K562 (cell line): ENCODE measurements at regions not wholly inside any gene's neighbourhood (a gene's known extent, or its start where the extent isn't known, plus 50 kb on each side); places are given as distances from the start of the nearest gene placed in this dataset.

ENCODE experiments used
- ATAC-seq: fragments of 200-7000 bp; cut with Tn5 transposase; 3 replicates; pipeline ENCODE4 v1.9.1; 2020; ENCODE audit warnings: moderate library complexity
- BruUV-seq: library from RNA; stranded (reverse); fragments of 400-500 nt; replicated peaks from 2 replicates; lab custom pipeline; 2021; lab: Mats Ljungman, UMichigan
- CTCF ChIA-PET: fragments of 300-600 bp; formaldehyde crosslinking; extraction: SDS; loops from one replicate; lab custom pipeline; 2021; ENCODE audit warnings: low intra/inter-chr PET ratio; lab: Yijun Ruan, JAX
- POLR2A ChIA-PET: fragments of 300-600, 350-650 bp; sonication (Branson Sonifier 250); formaldehyde crosslinking; extraction: SDS; loops from one replicate; lab custom pipeline; 2021; ENCODE audit warnings: antibody characterized with exemption, inconsistent platforms; lab: Yijun Ruan, JAX
- DNase-seq, 4 experiments: peaks; one replicate each; pipeline versions ENCODE4 v3.0.0 to v3.0.0-alpha.2; 2011 to 2018; ENCODE audit warnings: low spot score in 3 of 4, mixed read lengths in 3 of 4; ENCODE audit errors: extremely low read depth in 1 of 4
- FAIRE-seq: peaks from 2 replicates; lab custom pipeline; 2011; peaks lifted over from hg19 to GRCh38; lab: Jason Lieb, UNC
- H2AFZ ChIP-seq: 2 replicates; pipeline ENCODE4 v1.6.0; 2011; ENCODE audit warnings: low read depth, low read length, control low read depth, inconsistent platforms
- H3K27ac ChIP-seq: fragments of 200-600 bp; 3 replicates; pipeline ENCODE4 v1.8.0; 2011; ENCODE audit warnings: low read depth, mild to moderate bottlenecking, control low read depth, inconsistent platforms, low read length, moderate library complexity, mixed read lengths; ENCODE audit errors: extremely low read depth
- H3K27me3 ChIP-seq, 2 experiments: fragments of 300-600 bp in 1 of 2; 2 replicates in 1 of 2; 3 replicates in 1 of 2; pipeline versions ENCODE4 v1.6.0 to v1.8.0; 2011; ENCODE audit warnings: inconsistent platforms in 2 of 2, low read length in 2 of 2, mild to moderate bottlenecking in 1 of 2, mixed read lengths in 1 of 2, moderate library complexity in 1 of 2; ENCODE audit not compliant: control insufficient read depth in 2 of 2, insufficient read depth in 2 of 2
- H3K36me3 ChIP-seq: fragments of 300-600 bp; 3 replicates; pipeline ENCODE4 v1.8.0; 2011; ENCODE audit warnings: mild to moderate bottlenecking, low read length, inconsistent platforms; ENCODE audit not compliant: control insufficient read depth, insufficient read depth
- H3K4me1 ChIP-seq, 2 experiments: fragments of 200-600 bp in 1 of 2; replicated peaks in 1 of 2; 2 replicates in 1 of 2; 3 replicates in 1 of 2; pipeline versions ENCODE4 v1.5.1 to v1.8.0; 2011; ENCODE audit warnings: inconsistent platforms in 2 of 2, low read length in 2 of 2, mild to moderate bottlenecking in 1 of 2, mixed read lengths in 1 of 2, moderate library complexity in 1 of 2; ENCODE audit not compliant: control insufficient read depth in 2 of 2, insufficient read depth in 2 of 2
- H3K4me2 ChIP-seq: 2 replicates; pipeline ENCODE4 v1.6.1; 2011; ENCODE audit warnings: low read length, control low read depth, inconsistent platforms, mixed read lengths; ENCODE audit not compliant: insufficient read depth
- H3K4me3 ChIP-seq: fragments of 200-600 bp; sonication (generic), shearing (Covaris generic); 2 replicates; pipeline ENCODE4 v1.5.1; 2016; ENCODE audit warnings: control low read depth, inconsistent platforms
- H3K79me2 ChIP-seq: fragments of 200-600 bp; 3 replicates; pipeline ENCODE4 v1.8.0; 2011; ENCODE audit warnings: low read length, inconsistent platforms; ENCODE audit not compliant: control insufficient read depth, insufficient read depth
- H3K9ac ChIP-seq, 2 experiments: 2 replicates each; pipeline versions ENCODE4 v1.6.0 to v1.6.1; 2011; ENCODE audit warnings: low read depth in 2 of 2, low read length in 2 of 2, control low read depth in 1 of 2, inconsistent platforms in 1 of 2, mild to moderate bottlenecking in 1 of 2, mixed read lengths in 1 of 2; ENCODE audit not compliant: insufficient read depth in 1 of 2
- H3K9me1 ChIP-seq: one replicate; pipeline ENCODE4 v1.6.0; 2011; ENCODE audit warnings: inconsistent platforms, mild to moderate bottlenecking, low read length, moderate library complexity; ENCODE audit not compliant: control insufficient read depth, insufficient read depth
- H3K9me3 ChIP-seq: replicated peaks from 2 replicates; pipeline ENCODE4 v1.5.1; 2011; ENCODE audit warnings: low read depth, low read length, inconsistent platforms; ENCODE audit not compliant: control insufficient read depth, insufficient read depth
- H4K20me1 ChIP-seq: replicated peaks from 2 replicates; pipeline ENCODE4 v1.6.1; 2011; ENCODE audit warnings: low read length, inconsistent platforms, mixed read lengths; ENCODE audit not compliant: control insufficient read depth, insufficient read depth
- ARNT ChIP-seq, 2 experiments: fragments of 450-650 bp; IDR thresholded peaks; 2 replicates each; pipeline ENCODE4 v1.6.1; 2016; ENCODE audit warnings: mild to moderate bottlenecking in 1 of 2
- CEBPG ChIP-seq, 3 experiments: fragments of 200-800 bp in 1 of 3; sonication (Bioruptor generic) in 1 of 3; sonication (generic) in 1 of 3; formaldehyde crosslinking in 1 of 3; IDR thresholded peaks in 2 of 3; conservative IDR thresholded peaks in 1 of 3; 2 replicates each; pipeline versions ENCODE4 v1.6.1 to v1.8.0; 2016 to 2022; ENCODE audit warnings: missing compliant biosample characterization in 2 of 3, missing genetic modification characterization in 2 of 3, mild to moderate bottlenecking in 1 of 3, missing genetic modification reagents in 1 of 3
- CGGBP1 ChIP-seq: fragments of 250-450 bp; sonication (Bioruptor Pico); IDR thresholded peaks from 2 replicates; pipeline ENCODE4 v1.9.0; 2021; ENCODE audit warnings: mild to moderate bottlenecking
- CTCF ChIP-seq, 3 experiments: IDR thresholded peaks in 2 of 3; conservative IDR thresholded peaks in 1 of 3; 2 replicates each; pipeline ENCODE4 v1.5.1; 2011 to 2012; ENCODE audit warnings: low read length in 3 of 3, mild to moderate bottlenecking in 3 of 3, control low read depth in 2 of 3, improper control_type of control experiment in 1 of 3, inconsistent platforms in 1 of 3, low read depth in 1 of 3, mixed read lengths in 1 of 3, moderate library complexity in 1 of 3; ENCODE audit not compliant: insufficient read depth in 2 of 3
- CUX1 ChIP-seq: fragments of 200-800 bp; sonication (Bioruptor generic); IDR thresholded peaks from 2 replicates; pipeline ENCODE4 v1.6.1; 2016; ENCODE audit warnings: missing genetic modification characterization, missing compliant biosample characterization
- MTA1 ChIP-seq: fragments of 450-650 bp; IDR thresholded peaks from 2 replicates; pipeline ENCODE4 v1.6.1; 2017; ENCODE audit warnings: borderline replicate concordance
- RAD21 ChIP-seq, 2 experiments: fragments of 250-450 bp in 1 of 2; fragments of 450-650 bp in 1 of 2; sonication (Bioruptor Pico) in 1 of 2; formaldehyde crosslinking in 1 of 2; IDR thresholded peaks in 1 of 2; conservative IDR thresholded peaks in 1 of 2; 2 replicates each; pipeline versions ENCODE4 v1.4.0 to v1.8.0; 2020 to 2022; ENCODE audit warnings: mild to moderate bottlenecking in 2 of 2, moderate library complexity in 1 of 2
- SMARCE1 ChIP-seq: fragments of 450-650 bp; IDR thresholded peaks from 2 replicates; pipeline ENCODE4 v1.7.1; 2016; ENCODE audit warnings: mild to moderate bottlenecking
- TAF15 ChIP-seq: fragments of 200-400 bp; formaldehyde crosslinking; IDR thresholded peaks from 2 replicates; pipeline ENCODE4 v1.6.1; 2017; ENCODE audit warnings: mild to moderate bottlenecking, low read depth, low read length, moderate library complexity
- TGIF2 ChIP-seq: sonication (generic); formaldehyde crosslinking; IDR thresholded peaks from 2 replicates; pipeline ENCODE4 v1.8.1; 2022; ENCODE audit warnings: mild to moderate bottlenecking, missing genetic modification reagents, moderate library complexity
- ZFPM2 ChIP-seq: fragments of 250-450 bp; sonication (Bioruptor Pico); IDR thresholded peaks from 2 replicates; pipeline ENCODE4 v1.5.1; 2022; ENCODE audit warnings: mild to moderate bottlenecking
- ZNF133 ChIP-seq: fragments of 250-450 bp; sonication (Bioruptor Pico); IDR thresholded peaks from 2 replicates; pipeline ENCODE4 v1.4.0; 2020; ENCODE audit warnings: mild to moderate bottlenecking
- WGBS: fragments of 100-300 bp; shearing (Covaris generic); methylation state at CpG from one replicate; pipeline ENCODE4 v1.1.6; 2016; ENCODE audit warnings: low coverage, mixed read lengths; ENCODE audit not compliant: insufficient coverage; ENCODE audit errors: missing lambda C conversion rate; 5-methylcytosine and 5-hydroxymethylcytosine counted together
- in situ Hi-C: fragments of 300-500 bp; cut with MboI; formaldehyde crosslinking; loops from 4 replicates; pipeline ENCODE4 v1.15.0; 2018; ENCODE audit warnings: inconsistent platforms, mixed read lengths
- intact Hi-C: fragments of 100-400 bp; cut with micrococcal nuclease; formaldehyde crosslinking; loops from 2 replicates; pipeline ENCODE4 v1.14.2; 2022

- DNase-seq (peak in 2 of 4 experiments; percentile 12 to 14), FAIRE-seq (peak; percentile 56), ATAC-seq (peak; percentile 65; the same call in 2 of the 3 replicates)
- Histone ChIP-seq H3K9me3 (no peaks in the 10 kb centered on the region), H3K4me1 (no peaks in the 10 kb centered on the region), H3K9ac (no peak overlapping the region), H3K4me2 (no peak overlapping the region), H3K79me2 (no peaks in the 10 kb centered on the region), H3K27ac (no peak overlapping the region), H3K9me1 (no peaks in the 10 kb centered on the region), H3K4me3 (no peak overlapping the region), H3K36me3 (no peaks in the 10 kb centered on the region), H2AFZ (no peak overlapping the region), H3K27me3 (no peaks in the 10 kb centered on the region; a peak in 1 of 5 replicates), H4K20me1 (no peaks in the 10 kb centered on the region)
- in situ Hi-C loops (no loop called here), intact Hi-C loops (no loop called here)
- POLR2A ChIA-PET, result no interaction called here
- WGBS, result 0% methylated on average over 5 of the region's 5 CpGs
- BruUV-seq, result no TSS peak
- CTCF ChIA-PET, result interaction anchor here (2.9 kb wide), 1 partner anchor 233 kb away, joined by 18 read pairs; no protein-coding TSS in a partner anchor
- TF ChIP-seq CUX1 (CRISPR knock-in tag) (no peak), ZNF133 (no peak), TGIF2 (CRISPR knock-in tag) (no peak), CEBPG (CRISPR knock-in tag; IDR thresholded peaks at IDR 0.05) (no peak), CEBPG (tag; conservative IDR thresholded peaks at IDR 0.05 in 1 of 2, IDR thresholded peaks at IDR 0.05 in 1 of 2) (no peak), SMARCE1 (no peak), CTCF (IDR thresholded peaks at IDR 0.05 in 2 of 3, conservative IDR thresholded peaks at IDR 0.05 in 1 of 3; ENCODE audit: insufficient read depth in 2 of 3, low read depth in 1 of 3, low read length in 3 of 3) (peak; percentile 36 to 51 (median 47); a peak in 5 of 6 replicates), TAF15 (no peak), RAD21 (CRISPR knock-in tag; conservative IDR thresholded peaks at IDR 0.05 in 1 of 2, IDR thresholded peaks at IDR 0.05 in 1 of 2) (peak; percentile 22 to 27; a peak in 1 of 4 replicates), CGGBP1 (CRISPR knock-in tag) (no peak), ARNT (IDR thresholded peaks at IDR 0.05) (no peak), ZFPM2 (CRISPR knock-in tag) (no peak), MTA1 (no peak)
Measured at GRCh38 chr12:54725233-54725843, 77.2 kb upstream of the DCD start.
